NCI-H524 (cell line): ENCODE measurements at regions not wholly inside any gene's neighbourhood (a gene's known extent, or its start where the extent isn't known, plus 50 kb on each side); places are given as distances from the start of the nearest gene placed in this dataset.

Experiments
- DNase-seq, 2 experiments: peaks; one replicate each; lab custom pipeline; 2025; lab: John Stamatoyannopoulos, UW

- no peak for DNase-seq
These were observed 100.5 kb downstream of the AASDH start for GRCh38 chr4:56286763-56287162.

- DNase-seq: no peak
These were observed 103.9 kb downstream of the AASDH start for GRCh38 chr4:56283375-56283774.

GRCh38 chr4:56282004-56282403, 105.3 kb downstream of the AASDH start:
- DNase-seq: no peak

- DNase-seq: no peak
These were observed 110.7 kb downstream of the AASDH start for GRCh38 chr4:56276547-56276946.

- no peak for DNase-seq
These were observed 113.9 kb downstream of the AASDH start for GRCh38 chr4:56273391-56273790.

GRCh38 chr4:56272927-56273326, 114.4 kb downstream of the AASDH start:
- no peak for DNase-seq

- no peak for DNase-seq
These were observed 115.3 kb downstream of the AASDH start for GRCh38 chr4:56272003-56272402.

- DNase-seq: no peak
These were observed 116.2 kb downstream of the AASDH start for GRCh38 chr4:56271131-56271530.

- no peak for DNase-seq
These were observed 119.7 kb downstream of the AASDH start for GRCh38 chr4:56267558-56267957.

GRCh38 chr4:56264873-56265272, 122.4 kb downstream of the AASDH start:
- DNase-seq: peak in 1 of 2 experiments; percentile 2

GRCh38 chr4:56261027-56261426, 126.3 kb downstream of the AASDH start:
- DNase-seq: no peak

GRCh38 chr4:56260320-56260719, 127.0 kb downstream of the AASDH start:
- DNase-seq: no peak

GRCh38 chr4:56259655-56260054, 127.6 kb downstream of the AASDH start:
- no peak for DNase-seq

- DNase-seq: peak in 1 of 2 experiments; percentile 10
These were observed 131.5 kb downstream of the AASDH start for GRCh38 chr4:56255820-56256219.

GRCh38 chr4:56253666-56254305, 133.5 kb downstream of the AASDH start:
- no peak for DNase-seq

- DNase-seq: no peak
These were observed 134.6 kb downstream of the AASDH start for GRCh38 chr4:56252561-56253152.

- DNase-seq: no peak
These were observed 135.7 kb downstream of the AASDH start for GRCh38 chr4:56251556-56251955.

- no peak for DNase-seq
These were observed 136.5 kb downstream of the AASDH start for GRCh38 chr4:56250776-56251175.

- DNase-seq: no peak
These were observed 139.6 kb downstream of the AASDH start for GRCh38 chr4:56247646-56248045.

GRCh38 chr4:56246233-56246610, 141.1 kb downstream of the AASDH start:
- no peak for DNase-seq

- DNase-seq: no peak
These were observed 141.6 kb downstream of the AASDH start for GRCh38 chr4:56245547-56246232.

- no peak for DNase-seq
These were observed 142.6 kb downstream of the AASDH start for GRCh38 chr4:56244681-56245080.

- no peak for DNase-seq
These were observed 144.2 kb downstream of the AASDH start for GRCh38 chr4:56243107-56243506.

GRCh38 chr4:56241500-56241899, 145.8 kb downstream of the AASDH start:
- no peak for DNase-seq
